Nucleus accumbens (tissue), 56 donors: ENCODE measurements at regions not wholly inside any gene's neighbourhood (a gene's known extent, or its start where the extent isn't known, plus 50 kb on each side); places are given as distances from the start of the nearest gene placed in this dataset.
"Not testable (repeated sequence)": the region's sequence is repeated elsewhere in the genome, so short reads cannot be mapped to it uniquely, and the experiment has no call there.

ENCODE experiments used
- DNase-seq, 56 donors: peaks; one replicate each; lab custom pipeline; 2025; lab: John Stamatoyannopoulos, UW

GRCh38 chrX:859329-859728 is 228.7 kb downstream of the SHOX start:
- no peak for DNase-seq

GRCh38 chrX:858542-859078 is 228.0 kb downstream of the SHOX start:
- no peak for DNase-seq

GRCh38 chrX:857376-857775 is 226.8 kb downstream of the SHOX start:
- DNase-seq: no peak

- DNase-seq: no peak
These were observed 226.1 kb downstream of the SHOX start for GRCh38 chrX:856566-857290.

- no peak for DNase-seq
These were observed 222.7 kb downstream of the SHOX start for GRCh38 chrX:853304-853703.

- no peak for DNase-seq
These were observed 219.9 kb downstream of the SHOX start for GRCh38 chrX:850471-850916.

- no peak for DNase-seq
These were observed 217.8 kb downstream of the SHOX start for GRCh38 chrX:848386-848785.

- DNase-seq: no peak
These were observed 212.7 kb downstream of the SHOX start for GRCh38 chrX:843306-843705.

- no peak for DNase-seq
These were observed 210.0 kb downstream of the SHOX start for GRCh38 chrX:840556-840955.

GRCh38 chrX:838666-839065 is 208.1 kb downstream of the SHOX start:
- not testable (repeated sequence) for DNase-seq

- DNase-seq: not testable (repeated sequence)
These were observed 205.3 kb downstream of the SHOX start for GRCh38 chrX:835857-836256.

- DNase-seq: no peak
These were observed 199.9 kb downstream of the SHOX start for GRCh38 chrX:830532-830931.

- DNase-seq: no peak
These were observed 198.6 kb downstream of the SHOX start for GRCh38 chrX:829145-829544.

GRCh38 chrX:828411-828959 is 197.9 kb downstream of the SHOX start:
- no peak for DNase-seq

GRCh38 chrX:826448-826847 is 195.9 kb downstream of the SHOX start:
- no peak for DNase-seq

- no peak for DNase-seq
These were observed 195.4 kb downstream of the SHOX start for GRCh38 chrX:825991-826390.

GRCh38 chrX:823073-823472 is 192.5 kb downstream of the SHOX start:
- DNase-seq: not testable (repeated sequence)

- no peak for DNase-seq
These were observed 190.9 kb downstream of the SHOX start for GRCh38 chrX:821327-822107.

- DNase-seq: no peak
These were observed 189.1 kb downstream of the SHOX start for GRCh38 chrX:819684-820083.

GRCh38 chrX:817759-818300 is 187.2 kb downstream of the SHOX start:
- DNase-seq: no peak

- DNase-seq: not testable (repeated sequence)
These were observed 186.6 kb downstream of the SHOX start for GRCh38 chrX:817147-817546.
